Ishikawa (cell line): ENCODE measurements at regions not wholly inside any gene's neighbourhood (a gene's known extent, or its start where the extent isn't known, plus 50 kb on each side); places are given as distances from the start of the nearest gene placed in this dataset.

Experiments used
- CEBPB ChIP-seq: IDR thresholded peaks from 2 replicates; pipeline ENCODE4 v1.6.1; 2012
- CREB1 ChIP-seq: IDR thresholded peaks from 2 replicates; pipeline ENCODE4 v1.6.1; 2012; ENCODE audit warnings: low read depth
- EGR1 ChIP-seq: IDR thresholded peaks from 2 replicates; pipeline ENCODE4 v1.6.1; 2012
- EP300 ChIP-seq: IDR thresholded peaks from 2 replicates; pipeline ENCODE4 v1.6.1; 2012; ENCODE audit warnings: borderline replicate concordance
- FOXM1 ChIP-seq: IDR thresholded peaks from 2 replicates; pipeline ENCODE4 v1.6.1; 2012; ENCODE audit warnings: low read depth, borderline replicate concordance
- MAX ChIP-seq: IDR thresholded peaks from 2 replicates; pipeline ENCODE4 v1.6.1; 2012
- NFIC ChIP-seq: IDR thresholded peaks from 2 replicates; pipeline ENCODE4 v1.6.1; 2012
- RAD21 ChIP-seq: IDR thresholded peaks from 2 replicates; pipeline ENCODE4 v1.6.1; 2012; ENCODE audit warnings: low read depth
- TAF1 ChIP-seq: IDR thresholded peaks from 2 replicates; pipeline ENCODE4 v1.6.1; 2012; ENCODE audit warnings: low read depth, mild to moderate bottlenecking
- TCF12 ChIP-seq: IDR thresholded peaks from 2 replicates; pipeline ENCODE4 v1.6.1; 2012; ENCODE audit warnings: low read depth
- TEAD4 ChIP-seq: IDR thresholded peaks from 2 replicates; pipeline ENCODE4 v1.6.1; 2012
- USF1 ChIP-seq: IDR thresholded peaks from 2 replicates; pipeline ENCODE4 v1.6.1; 2012
- YY1 ChIP-seq: IDR thresholded peaks from 2 replicates; pipeline ENCODE4 v1.6.1; 2012; ENCODE audit warnings: low read depth
- ZBTB7A ChIP-seq: IDR thresholded peaks from 2 replicates; pipeline ENCODE4 v1.6.1; 2012; ENCODE audit warnings: low read depth
- TF ChIP-seq, protein P1 (sequence below): IDR thresholded peaks from 2 replicates; pipeline ENCODE4 v1.6.1; 2012; ENCODE audit warnings: low read depth, mild to moderate bottlenecking

DNA sequence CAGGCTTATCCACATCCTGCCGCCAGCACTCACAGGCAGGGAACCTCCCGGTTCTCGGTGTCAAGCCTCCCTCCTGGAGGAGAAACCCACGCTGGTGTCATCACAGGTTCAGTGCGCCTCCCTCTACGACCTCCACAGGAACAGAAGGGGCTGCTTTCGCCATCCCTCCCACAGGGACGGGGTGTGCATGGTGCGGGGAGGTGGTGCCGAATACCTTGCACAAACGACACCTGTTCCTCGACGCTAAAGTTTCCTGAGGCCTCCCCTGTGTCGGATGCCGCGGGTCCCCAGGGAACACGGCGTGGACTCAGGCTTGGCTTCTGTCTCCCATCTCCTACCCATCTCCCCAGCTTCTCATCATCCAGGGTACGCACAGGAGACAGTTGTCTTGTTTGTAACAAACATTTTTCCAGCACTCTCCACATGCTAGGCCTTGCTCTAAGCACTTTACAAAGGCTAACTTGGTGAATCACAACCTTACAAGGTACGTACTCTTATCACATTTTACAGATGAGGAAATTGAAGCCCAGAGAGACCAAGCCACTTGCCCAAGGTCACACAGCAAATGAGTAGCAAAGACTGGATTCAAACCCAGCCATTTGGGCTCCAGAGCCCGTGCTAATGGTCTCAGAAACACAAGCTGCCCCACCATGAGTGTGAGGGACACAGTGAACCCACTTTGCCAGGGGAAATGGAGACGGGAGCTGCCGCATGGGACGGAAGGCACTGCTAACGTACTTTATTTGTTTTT lies 271.6 kb downstream of the C16orf95 start:
- TF ChIP-seq RAD21 (no peak), NFIC (no peak), YY1 (no peak), FOXM1 (no peak), CEBPB (no peak), EP300 (no peak), MAX (no peak)

GRCh38 chr16:87046235-87046634 lies 271.0 kb downstream of the C16orf95 start:
- TF ChIP-seq ZBTB7A, result no peak
- TF ChIP-seq, protein P1, sequence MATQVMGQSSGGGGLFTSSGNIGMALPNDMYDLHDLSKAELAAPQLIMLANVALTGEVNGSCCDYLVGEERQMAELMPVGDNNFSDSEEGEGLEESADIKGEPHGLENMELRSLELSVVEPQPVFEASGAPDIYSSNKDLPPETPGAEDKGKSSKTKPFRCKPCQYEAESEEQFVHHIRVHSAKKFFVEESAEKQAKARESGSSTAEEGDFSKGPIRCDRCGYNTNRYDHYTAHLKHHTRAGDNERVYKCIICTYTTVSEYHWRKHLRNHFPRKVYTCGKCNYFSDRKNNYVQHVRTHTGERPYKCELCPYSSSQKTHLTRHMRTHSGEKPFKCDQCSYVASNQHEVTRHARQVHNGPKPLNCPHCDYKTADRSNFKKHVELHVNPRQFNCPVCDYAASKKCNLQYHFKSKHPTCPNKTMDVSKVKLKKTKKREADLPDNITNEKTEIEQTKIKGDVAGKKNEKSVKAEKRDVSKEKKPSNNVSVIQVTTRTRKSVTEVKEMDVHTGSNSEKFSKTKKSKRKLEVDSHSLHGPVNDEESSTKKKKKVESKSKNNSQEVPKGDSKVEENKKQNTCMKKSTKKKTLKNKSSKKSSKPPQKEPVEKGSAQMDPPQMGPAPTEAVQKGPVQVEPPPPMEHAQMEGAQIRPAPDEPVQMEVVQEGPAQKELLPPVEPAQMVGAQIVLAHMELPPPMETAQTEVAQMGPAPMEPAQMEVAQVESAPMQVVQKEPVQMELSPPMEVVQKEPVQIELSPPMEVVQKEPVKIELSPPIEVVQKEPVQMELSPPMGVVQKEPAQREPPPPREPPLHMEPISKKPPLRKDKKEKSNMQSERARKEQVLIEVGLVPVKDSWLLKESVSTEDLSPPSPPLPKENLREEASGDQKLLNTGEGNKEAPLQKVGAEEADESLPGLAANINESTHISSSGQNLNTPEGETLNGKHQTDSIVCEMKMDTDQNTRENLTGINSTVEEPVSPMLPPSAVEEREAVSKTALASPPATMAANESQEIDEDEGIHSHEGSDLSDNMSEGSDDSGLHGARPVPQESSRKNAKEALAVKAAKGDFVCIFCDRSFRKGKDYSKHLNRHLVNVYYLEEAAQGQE, result no peak
- TF ChIP-seq NFIC, result no peak
- TF ChIP-seq MAX, result no peak
- TF ChIP-seq CREB1, result no peak
- TF ChIP-seq USF1, result no peak
- no peak for TF ChIP-seq YY1
- TF ChIP-seq TAF1, result no peak
- TF ChIP-seq CEBPB, result no peak
- TF ChIP-seq TCF12, result no peak
- no peak for TF ChIP-seq EGR1
- no peak for TF ChIP-seq RAD21
- TF ChIP-seq EP300, result no peak
- TF ChIP-seq TEAD4, result no peak
- no peak for TF ChIP-seq FOXM1

GRCh38 chr16:87047221-87048037 lies 269.8 kb downstream of the C16orf95 start:
- TF ChIP-seq CREB1, result no peak
- TF ChIP-seq MAX, result no peak
- TF ChIP-seq, protein P1, result no peak
- no peak for TF ChIP-seq ZBTB7A
- TF ChIP-seq CEBPB, result no peak
- no peak for TF ChIP-seq EP300
- TF ChIP-seq RAD21, result no peak

DNA sequence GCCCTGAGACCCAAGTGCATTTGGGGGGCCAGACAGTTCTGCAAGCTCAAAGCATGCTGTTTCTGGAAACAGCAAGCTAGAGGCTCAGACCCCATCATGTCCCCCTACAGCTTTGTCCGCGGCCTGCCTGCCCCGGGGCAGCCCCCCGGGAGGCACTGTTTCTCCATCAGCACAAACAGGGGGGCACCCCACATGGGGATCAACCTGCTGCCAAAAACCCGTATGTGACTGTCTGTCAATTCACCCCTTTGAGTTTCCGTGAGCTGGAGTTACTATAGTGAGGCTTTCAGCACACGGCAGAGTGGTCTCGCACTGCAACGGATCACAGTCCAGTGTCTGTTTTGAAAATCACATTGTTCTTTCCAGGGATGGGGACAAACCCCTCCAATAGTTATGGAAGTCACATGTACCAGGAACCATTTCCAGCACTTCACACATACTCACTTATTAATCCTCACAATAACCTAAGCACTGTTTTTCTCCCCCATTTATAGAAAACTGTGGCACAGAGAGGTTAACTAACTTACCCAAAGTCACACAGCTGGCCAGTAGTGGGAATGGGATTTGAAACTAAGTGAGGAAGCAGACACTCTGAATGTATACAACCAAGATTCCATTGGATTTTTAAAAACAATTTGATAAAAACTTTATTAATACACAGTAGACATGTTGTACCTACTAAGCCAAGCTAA lies 269.0 kb downstream of the C16orf95 start:
- TF ChIP-seq EGR1, result no peak
- TF ChIP-seq FOXM1, result no peak
- TF ChIP-seq ZBTB7A, result no peak
- TF ChIP-seq RAD21, result no peak
- no peak for TF ChIP-seq CEBPB
- TF ChIP-seq TEAD4, result no peak
- no peak for TF ChIP-seq USF1
- no peak for TF ChIP-seq MAX

- no peak for TF ChIP-seq CREB1
- no peak for TF ChIP-seq TEAD4
- TF ChIP-seq, protein P1, result no peak
- no peak for TF ChIP-seq TCF12
- no peak for TF ChIP-seq MAX
Measured at GRCh38 chr16:87048730-87049115, 268.5 kb downstream of the C16orf95 start.
